Smooth muscle cell of the brain vasculature (primary cell): ENCODE measurements at regions not wholly inside any gene's neighbourhood (a gene's known extent, or its start where the extent isn't known, plus 50 kb on each side); places are given as distances from the start of the nearest gene placed in this dataset.

Experiments used
- DNase-seq: peaks from one replicate; pipeline ENCODE4 v3.0.0-alpha.2; 2012; ENCODE audit warnings: low read depth, low spot score

DNA sequence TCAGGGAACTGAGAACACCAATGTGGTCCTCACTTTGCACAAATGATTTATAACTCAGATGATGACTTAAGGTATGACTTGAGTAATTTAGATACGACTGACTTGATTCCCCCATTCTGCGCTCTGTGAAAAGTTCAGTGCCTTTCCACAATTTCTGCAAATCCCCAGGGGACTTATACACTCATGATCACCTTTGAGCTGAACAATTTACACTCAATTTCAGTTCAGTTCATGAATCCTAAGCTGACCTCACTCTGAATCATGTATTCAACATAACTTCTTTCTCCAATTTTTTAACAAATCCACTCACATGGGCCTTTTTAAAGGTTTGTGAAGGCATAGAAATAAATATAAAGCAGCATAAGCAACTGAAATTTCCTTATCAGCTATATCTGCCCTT is 274.2 kb downstream of the FAM76B start:
- no peak for DNase-seq

DNA sequence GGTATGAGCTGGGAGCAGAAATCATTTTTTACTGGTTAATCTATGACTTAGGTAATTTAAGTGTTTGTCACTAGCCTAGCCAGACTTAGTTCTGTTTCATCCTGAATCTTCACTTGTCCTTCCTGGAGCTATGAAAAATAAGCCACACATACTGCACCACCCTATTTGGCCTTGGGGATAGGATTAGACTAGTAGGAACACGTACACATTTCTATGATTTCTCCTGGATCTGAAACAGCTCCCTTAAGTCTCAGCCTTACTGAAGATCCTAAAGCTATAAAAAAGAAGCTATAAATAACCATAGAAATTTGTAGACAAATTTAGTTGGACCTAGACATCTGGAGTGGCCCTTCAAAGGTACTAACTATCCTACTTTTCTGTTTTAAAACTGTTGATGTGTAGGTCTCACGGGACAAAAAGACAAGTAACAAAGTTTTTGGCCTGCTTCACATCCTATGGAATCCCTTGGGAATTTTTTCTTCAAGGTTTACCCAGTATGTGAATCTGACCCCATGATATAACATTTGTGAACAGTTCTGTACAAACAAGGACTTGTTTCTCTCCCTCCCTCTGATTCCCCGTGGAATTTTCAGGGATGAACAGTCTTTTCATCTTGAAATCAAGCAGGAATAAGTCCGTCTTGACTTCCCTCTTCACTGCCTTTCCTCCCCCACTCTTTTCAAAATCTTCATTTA is 275.0 kb downstream of the FAM76B start:
- no peak for DNase-seq

DNA sequence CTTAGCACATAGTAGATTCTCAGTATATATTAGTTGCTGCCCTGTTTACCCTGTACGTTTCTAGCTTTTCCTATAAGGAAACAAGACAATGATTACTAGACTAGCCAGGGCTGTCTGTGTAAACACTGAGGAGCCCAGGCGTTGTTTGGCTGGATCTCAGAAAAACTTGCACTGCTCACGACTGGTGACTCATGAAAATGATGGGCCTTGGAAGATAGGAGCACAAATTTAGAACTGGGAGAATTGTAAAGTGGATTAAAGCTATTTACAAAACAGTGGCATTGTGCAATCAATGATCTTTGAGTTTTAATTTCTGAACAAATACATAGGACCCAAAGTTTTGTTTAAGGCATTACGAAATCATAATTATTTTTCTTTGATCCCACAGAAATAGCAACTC is 276.9 kb downstream of the FAM76B start:
- DNase-seq = peak; percentile 40

DNA sequence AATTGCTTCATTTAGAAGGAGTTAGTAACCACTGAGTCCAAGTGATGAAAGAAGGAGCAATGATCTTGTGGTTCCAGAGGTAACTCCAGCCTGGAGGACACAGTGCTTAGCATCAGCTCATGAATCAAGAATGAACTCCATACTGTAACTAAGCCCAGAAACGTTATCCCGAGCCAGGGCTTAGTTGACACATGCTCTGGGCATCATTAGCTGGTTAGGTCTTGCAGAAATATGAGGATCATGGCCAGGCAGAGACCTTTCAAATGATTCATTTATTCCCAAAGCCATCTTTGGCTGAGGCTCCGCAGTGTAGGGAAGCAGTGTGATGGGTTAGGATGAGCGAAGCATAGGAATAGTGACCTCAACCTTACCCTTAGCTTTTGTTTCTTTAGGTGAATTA is 277.4 kb downstream of the FAM76B start:
- no peak for DNase-seq

DNA sequence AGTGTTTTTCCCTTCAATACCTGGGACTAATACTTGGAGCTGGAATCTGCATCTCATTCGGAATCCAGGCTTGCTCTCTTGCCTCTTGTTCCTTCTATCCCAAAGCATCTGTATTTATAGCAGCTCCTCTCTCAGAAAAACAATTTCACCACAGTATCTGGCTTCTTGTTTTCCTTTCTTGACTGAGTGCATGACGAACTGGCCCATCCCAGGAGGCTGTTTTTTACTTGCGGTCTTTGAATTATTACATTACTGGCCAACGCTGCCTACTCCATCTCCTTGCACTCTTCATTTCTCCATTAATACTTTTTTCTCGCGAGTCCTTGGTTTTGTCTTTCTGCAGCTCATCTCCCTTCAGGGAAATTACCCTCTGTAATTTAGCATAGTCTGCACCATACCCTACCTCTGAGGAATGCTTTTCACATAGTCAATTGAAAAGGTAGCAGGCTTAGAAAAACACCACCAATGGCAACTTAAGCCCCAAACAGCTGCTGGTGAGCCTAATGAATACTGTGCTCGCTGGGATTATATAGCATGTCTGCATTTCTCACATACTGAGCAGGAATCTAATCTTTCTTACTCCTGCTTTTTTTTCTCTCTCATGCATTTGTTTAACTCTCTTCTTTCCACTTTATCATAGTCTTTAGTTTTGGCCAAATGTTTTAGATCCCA is 277.4 kb upstream of the SESN3 start:
- DNase-seq = no peak

DNA sequence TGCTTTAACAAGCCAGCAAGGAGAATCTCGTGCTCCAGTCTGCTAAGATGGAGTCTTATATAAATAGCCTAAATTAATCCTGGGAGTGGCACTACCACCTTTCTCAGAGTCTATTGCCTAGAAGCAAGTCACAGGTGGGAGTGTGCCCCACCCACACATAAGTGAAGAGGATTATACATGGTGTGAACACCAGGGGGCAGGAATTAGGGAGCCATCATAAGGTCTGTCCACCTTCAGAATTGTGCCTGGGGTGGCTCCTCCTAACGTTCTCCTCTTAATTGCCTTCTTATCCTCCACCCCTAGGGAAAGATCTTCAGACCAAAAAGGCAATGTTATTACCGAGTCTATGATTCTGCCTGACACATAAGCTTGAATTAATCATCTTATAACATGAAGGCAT is 276.8 kb upstream of the SESN3 start:
- no peak for DNase-seq

DNA sequence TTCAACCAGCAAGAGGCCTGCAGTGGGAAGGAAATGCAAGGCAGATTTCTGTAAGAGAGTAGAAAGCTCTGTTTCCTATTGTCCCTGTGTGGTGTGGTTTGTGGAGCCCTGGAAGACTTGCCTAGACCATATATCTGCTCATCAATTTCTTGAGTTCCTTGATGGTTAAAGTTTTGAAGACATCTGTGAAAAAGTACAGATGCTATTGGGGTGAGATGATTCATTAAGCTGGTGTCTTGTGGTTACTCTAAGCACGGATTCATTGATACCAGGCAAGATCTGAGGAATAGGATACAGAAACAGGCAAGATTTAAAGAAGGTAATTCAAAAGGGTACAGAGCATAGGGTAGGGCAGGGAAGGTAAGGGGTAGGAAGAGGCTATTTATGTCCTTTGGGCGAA is 275.8 kb upstream of the SESN3 start:
- no peak for DNase-seq

DNA sequence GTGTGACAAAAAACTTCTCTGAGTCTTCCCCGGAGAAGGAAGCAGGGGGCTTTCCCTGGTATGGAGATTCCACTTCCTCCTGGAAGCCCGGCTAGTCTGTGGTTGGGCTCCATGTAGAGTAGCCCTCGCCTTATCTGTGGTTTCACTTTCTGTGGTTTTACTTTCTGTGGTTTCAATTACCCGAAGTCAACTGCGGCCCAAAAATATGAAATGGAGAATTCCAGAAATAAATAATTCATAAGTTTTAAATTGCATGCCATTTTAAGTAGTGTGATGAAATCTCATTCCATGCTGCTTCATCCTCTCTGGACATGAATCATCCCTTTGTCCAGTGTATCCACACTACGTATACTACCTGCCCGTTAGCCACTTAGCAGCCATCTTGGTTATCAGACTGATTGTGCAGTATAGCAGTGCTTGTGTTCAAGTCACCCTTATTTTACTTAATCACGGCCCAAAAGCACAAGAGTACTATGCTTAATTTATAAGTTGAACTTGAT is 275.0 kb upstream of the SESN3 start:
- no peak for DNase-seq

DNA sequence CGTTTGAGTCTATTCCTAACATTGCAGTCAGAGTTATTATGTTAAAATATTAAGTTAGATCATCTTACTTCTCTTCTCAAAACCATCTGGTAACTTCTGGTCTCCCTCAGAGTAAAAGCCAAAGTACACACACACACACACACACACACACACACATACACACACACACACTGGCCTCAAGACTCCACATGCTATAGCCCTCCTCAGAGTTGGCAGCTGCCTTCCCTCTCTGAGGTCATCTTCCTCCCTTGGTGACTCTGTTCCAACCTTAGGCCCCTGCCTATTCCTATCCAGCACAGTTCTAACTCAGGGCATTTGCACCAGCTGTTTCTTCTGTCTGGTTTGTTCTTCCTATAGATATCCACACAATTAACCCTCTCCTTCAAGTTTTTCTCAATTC is 272.0 kb upstream of the SESN3 start:
- no peak for DNase-seq

DNA sequence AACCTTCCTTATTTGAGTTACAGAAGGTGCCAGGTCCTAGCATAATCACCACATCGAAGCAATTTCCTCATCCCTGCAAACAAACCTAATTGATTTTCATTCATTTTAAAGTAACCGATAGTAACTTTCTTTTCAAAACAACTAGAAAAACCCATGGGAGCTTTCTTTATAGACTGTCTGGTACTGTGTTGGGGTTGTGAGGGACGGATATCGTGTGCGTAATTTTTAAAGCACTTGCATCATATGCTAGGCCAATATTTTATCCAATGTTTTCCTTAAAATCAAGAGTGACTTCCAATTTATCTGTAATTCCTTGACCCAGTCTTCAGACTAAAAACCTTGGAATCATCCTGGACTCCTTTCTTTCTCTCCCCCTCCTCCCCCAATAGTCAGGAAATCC is 271.5 kb upstream of the SESN3 start:
- no peak for DNase-seq

DNA sequence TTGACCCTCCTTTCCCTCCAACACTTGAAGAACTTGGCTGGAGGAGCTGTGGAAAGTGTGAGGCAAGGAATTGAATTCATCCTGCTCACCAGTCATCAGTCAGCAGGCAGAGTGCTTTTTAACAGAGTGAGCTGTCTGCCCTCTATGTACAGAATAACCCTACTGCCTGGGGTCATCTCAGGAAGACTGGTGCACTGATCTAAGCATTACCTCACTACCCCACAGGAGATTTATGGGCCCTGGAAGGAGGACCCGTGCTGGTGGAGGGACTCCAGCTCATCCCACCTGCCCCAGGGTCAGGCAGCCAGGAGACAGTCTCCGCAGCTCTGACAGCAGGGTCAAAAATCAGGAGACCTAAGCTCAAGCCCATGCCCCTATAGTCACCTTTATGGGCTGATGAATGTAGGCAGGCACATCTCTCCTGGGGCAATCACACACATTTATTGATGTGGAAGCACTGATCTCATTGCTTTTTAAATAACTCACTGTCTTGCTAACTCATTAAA is 270.8 kb upstream of the SESN3 start:
- no peak for DNase-seq

DNA sequence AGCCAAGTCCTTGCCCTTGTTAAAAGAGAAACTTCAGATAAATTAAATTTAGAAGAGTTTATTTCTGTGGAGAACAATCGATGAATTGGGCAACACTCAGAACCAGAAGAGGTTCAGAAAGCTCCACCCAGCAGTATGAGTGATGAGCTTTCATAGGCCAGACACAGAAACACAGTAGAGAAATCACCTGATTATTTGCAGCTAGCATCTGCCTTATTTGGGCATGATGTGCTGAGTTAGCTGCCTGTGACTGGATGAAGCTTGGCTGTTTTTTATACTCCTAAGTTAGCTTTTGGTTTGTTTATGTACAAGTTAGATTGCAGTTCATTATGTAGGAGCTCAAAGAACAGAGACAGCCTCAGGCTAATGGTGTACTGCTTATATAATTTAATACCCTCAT is 269.5 kb upstream of the SESN3 start:
- DNase-seq = no peak

DNA sequence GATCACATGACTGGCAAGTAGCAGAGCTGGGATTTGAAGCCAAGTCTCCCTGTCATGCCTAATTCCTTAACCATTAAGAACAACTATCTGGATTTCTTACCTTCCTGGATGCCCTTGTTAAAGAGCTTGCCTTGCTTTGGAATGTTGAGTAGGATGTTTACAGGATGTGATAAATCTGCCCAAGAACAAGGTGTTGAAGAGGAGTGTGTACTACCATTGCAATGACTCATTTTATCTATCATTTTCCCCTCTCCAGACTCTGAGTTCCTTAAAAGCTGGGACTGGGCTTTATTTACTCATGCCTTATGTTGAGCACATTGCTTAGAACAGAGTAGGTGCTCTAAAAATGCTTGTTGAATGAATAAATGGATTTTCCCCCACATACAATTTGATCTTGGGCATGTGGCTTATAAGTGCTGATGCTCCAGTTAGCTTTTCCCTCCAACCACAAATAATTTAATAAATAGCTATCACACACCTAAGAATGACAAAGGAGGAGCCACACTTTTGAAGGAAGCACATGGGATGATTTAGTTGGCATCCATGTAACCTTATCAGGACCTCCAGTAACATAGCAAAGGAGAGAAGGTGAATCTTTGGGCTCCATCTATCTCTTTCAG is 268.6 kb upstream of the SESN3 start:
- DNase-seq = no peak

DNA sequence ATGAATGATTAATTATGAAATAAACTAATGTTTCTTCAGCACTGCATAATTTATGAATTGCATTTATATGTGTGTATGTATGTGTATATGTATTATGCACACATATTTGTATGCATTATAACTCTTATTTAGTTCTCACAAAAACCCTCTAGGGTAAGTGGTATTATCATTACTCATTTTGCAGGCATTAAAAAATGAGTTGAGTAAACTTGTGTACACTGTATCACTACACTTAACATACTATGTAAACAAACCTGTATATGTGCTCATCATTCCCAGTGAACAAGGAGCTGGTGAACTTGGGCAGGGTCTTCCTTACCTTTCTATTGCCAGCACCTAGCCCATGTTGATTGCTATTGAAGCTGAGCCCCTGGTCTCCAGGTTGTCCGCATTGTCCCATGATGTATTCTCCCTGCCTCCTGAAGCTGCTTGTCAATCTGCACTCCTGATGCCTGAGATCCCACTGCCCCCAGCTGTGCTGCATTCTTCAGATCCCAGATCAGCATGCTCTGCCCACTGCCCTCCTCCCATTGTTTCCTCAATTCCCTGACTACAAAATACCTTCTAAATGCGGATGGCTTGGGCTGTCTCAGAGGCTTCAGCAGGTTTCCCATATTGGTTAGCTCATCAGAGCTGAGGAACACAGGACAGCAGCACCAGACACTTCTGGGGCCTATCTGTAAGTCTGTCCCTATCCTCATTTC is 267.9 kb upstream of the SESN3 start:
- no peak for DNase-seq

DNA sequence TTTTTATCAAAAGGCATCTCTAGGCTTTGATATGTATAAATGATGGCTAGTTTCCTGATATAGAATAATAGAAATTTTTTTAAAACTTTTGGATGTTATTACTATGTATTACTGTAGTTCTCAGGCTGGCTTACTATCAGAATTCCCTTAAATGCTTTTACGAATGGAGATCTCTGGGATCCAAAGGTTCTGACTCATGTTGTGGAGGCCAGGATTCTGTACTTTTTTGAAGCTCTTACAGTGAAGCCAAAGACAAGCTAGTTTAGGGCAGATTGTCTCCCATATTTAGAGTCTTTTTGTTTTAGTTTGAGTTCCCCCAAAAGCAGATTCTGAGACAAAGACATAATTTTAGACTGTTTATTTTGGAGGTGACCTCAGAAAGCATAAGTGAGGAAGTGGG is 265.9 kb upstream of the SESN3 start:
- DNase-seq = no peak

DNA sequence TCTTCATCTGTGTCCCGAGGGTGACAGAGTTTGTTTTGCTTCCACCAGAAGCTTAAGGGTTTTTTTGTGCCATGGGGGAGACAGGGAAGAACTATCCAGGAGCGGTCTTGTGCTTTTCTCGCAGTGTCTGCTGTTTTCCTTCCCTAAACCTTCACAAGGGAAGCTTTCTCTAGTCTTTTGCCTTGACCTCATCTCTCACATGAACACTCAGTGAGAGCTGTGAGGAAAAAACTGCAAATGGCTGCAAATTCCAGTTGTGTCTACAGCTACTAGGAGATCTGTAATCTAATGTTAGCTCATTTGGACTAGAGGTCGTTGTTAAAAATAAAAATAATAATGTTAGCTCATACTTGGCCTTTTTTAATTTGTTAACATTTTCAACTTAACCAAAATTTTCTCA is 264.7 kb upstream of the SESN3 start:
- no peak for DNase-seq

DNA sequence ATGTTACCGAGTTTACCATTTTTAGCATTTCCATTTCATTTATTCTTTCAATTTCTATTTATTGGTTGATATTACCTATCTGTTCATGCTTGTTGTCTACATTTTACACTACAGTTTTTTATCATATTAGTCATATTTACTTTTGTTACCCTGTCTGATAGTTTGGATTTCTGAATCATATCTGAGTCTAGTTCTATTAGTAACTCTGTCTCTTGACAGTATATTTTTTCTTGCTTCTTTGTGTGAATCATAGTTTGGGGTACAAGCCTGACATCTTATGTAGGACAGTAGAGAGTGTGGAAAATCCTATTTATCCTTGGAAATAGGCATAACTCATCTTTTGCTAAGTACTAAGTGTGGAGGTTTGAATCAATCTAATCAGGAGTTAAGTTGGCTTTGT is 263.9 kb upstream of the SESN3 start:
- no peak for DNase-seq

DNA sequence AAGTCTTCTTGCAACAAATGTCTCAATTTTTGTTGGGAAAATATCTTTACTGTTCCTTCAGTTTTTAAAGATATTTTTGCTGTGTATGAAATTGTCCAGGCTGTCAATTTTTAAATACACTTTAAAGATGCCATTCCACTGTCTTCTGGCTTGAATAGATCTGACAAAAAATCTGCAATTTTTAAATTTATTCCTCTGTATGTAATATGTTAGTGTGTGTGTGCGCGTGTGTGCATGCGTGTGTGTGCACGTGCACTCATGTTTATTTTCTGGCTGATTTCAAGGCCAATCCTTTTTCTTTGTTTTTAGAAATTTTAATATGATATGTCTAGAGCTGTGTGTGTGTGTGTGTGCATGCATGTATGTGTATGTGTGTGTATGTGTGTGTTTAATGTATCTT is 263.2 kb upstream of the SESN3 start:
- no peak for DNase-seq

DNA sequence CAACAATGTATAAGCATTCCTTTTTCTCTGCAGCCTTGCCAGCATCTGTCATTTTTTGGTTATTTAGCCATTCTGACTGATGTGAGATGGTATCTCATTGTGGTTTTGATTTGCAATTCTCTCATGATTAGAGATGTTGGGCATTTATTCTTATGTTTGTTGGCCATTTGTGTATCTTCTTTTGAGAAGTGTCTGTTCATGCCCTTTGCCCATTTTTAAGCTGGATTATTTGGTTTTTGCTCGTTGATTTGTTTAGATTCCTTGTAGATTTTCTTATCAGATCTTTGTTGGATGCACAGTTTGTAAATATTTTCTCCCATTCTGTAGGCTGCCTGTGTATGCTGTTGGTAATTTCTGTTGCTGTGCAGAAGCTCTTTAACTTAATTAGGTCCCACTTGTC is 259.6 kb upstream of the SESN3 start:
- no peak for DNase-seq

DNA sequence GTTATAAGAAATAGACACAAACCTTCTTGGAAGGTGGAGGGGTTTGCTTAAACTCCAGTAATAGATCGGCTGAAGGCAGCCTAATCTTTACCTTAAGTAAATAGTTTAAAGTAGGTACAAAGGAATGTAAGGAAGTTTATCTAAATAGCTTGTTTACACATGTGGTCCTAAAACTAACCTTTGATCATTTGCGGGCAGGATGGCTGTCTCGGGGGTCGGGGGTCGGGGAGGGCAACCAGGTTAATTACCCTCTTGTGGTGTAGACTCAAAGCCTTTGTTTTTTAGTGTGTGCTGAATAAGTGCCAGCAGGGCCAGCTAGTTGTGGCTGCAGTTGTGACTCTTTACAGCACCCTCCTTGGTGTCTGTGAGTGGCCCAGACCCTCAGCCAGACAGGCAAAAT is 256.9 kb upstream of the SESN3 start:
- DNase-seq = no peak

DNA sequence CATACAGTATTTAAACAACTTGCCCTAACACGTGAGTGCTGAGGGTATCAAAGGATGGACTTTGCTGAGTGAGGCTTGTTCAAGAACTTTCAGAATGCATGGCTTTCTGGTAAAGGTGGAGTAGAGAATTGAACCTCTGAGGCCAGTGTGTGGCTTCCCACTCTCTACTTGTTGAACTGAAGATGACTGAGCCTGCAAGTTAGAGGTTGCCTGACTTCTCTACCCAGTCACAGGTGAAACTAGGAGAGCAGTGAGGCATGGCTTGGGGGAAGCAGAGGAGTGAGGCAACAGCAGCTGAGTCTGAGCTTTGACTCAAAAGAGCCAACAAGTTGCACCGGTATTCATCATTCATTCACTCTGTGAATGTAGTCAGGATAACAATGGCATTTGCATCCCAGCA is 256.4 kb upstream of the SESN3 start:
- DNase-seq = no peak

DNA sequence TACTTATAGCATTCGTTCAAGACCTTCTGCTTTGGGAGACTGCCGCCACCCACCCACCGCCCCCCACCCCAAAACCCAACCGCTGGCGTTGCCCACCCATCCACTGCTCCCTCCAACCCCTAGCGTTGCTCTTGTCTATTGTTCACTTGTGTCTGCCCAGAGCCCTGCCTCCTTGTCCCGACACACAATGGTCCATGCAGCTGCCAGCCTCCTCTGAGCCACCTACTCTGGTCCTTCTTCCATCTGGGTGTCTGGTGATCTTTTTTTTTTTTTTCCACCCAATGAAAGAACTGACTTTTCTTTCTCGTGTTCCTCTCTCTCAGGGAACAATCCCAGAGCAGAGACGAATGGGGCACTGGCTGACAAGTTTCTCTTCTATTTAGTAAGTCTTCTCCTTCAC is 256.0 kb upstream of the SESN3 start:
- DNase-seq = no peak
